ENCODE measurements at regions not wholly inside any gene's neighbourhood (a gene's known extent, or its start where the extent isn't known, plus 50 kb on each side); places are given as distances from the start of the nearest gene placed in this dataset.

GRCh38 chr20:52321396-52321795 lies 129.8 kb upstream of the ZFP64 start:
- no peak for DNase-seq
- TF ChIP-seq, protein P1, sequence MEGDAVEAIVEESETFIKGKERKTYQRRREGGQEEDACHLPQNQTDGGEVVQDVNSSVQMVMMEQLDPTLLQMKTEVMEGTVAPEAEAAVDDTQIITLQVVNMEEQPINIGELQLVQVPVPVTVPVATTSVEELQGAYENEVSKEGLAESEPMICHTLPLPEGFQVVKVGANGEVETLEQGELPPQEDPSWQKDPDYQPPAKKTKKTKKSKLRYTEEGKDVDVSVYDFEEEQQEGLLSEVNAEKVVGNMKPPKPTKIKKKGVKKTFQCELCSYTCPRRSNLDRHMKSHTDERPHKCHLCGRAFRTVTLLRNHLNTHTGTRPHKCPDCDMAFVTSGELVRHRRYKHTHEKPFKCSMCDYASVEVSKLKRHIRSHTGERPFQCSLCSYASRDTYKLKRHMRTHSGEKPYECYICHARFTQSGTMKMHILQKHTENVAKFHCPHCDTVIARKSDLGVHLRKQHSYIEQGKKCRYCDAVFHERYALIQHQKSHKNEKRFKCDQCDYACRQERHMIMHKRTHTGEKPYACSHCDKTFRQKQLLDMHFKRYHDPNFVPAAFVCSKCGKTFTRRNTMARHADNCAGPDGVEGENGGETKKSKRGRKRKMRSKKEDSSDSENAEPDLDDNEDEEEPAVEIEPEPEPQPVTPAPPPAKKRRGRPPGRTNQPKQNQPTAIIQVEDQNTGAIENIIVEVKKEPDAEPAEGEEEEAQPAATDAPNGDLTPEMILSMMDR (IDR thresholded peaks at IDR 0.05): no peak
- no peak for TF ChIP-seq POLR2A (IDR thresholded peaks at IDR 0.05)
- H3K9me3 ChIP-seq: no peaks in the 10 kb centered on the region
- no peaks in the 10 kb centered on the region for H3K27me3 ChIP-seq
- no peak overlapping the region for H3K4me3 ChIP-seq
- no peaks in the 10 kb centered on the region for H3K4me1 ChIP-seq
- no peak overlapping the region for H3K27ac ChIP-seq
- H3K36me3 ChIP-seq: no peaks in the 10 kb centered on the region

GRCh38 chr20:52318651-52319050 lies 127.1 kb upstream of the ZFP64 start:
- Histone ChIP-seq H3K4me1 (no peaks in the 10 kb centered on the region), H3K27ac (no peak overlapping the region), H3K36me3 (no peaks in the 10 kb centered on the region), H3K4me3 (no peak overlapping the region), H3K27me3 (no peaks in the 10 kb centered on the region), H3K9me3 (no peaks in the 10 kb centered on the region)
- TF ChIP-seq POLR2A (IDR thresholded peaks at IDR 0.05): no peak
- TF ChIP-seq, protein P1 (IDR thresholded peaks at IDR 0.05): no peak
- DNase-seq: no peak

- H3K4me3 ChIP-seq: no peak overlapping the region
- no peaks in the 10 kb centered on the region for H3K9me3 ChIP-seq
- H3K36me3 ChIP-seq: no peaks in the 10 kb centered on the region
- DNase-seq: no peak
- H3K27me3 ChIP-seq: no peaks in the 10 kb centered on the region
- no peak for TF ChIP-seq POLR2A (IDR thresholded peaks at IDR 0.05)
- TF ChIP-seq, protein P1 (IDR thresholded peaks at IDR 0.05): peak in 2 of 6 experiments; percentile 11 to 22
- no peaks in the 10 kb centered on the region for H3K4me1 ChIP-seq
- no peak overlapping the region for H3K27ac ChIP-seq
Measured at GRCh38 chr20:52313341-52313963, 121.9 kb upstream of the ZFP64 start.

GRCh38 chr20:52312132-52312729 lies 120.7 kb upstream of the ZFP64 start:
- DNase-seq: peak in 2 of 3 donors; percentile 18 to 68
- Histone ChIP-seq H3K27me3 (no peaks in the 10 kb centered on the region), H3K9me3 (no peaks in the 10 kb centered on the region), H3K4me1 (no peaks in the 10 kb centered on the region), H3K27ac (no peak overlapping the region), H3K4me3 (no peak overlapping the region), H3K36me3 (no peaks in the 10 kb centered on the region)
- TF ChIP-seq POLR2A (IDR thresholded peaks at IDR 0.05): no peak
- TF ChIP-seq, protein P1 (IDR thresholded peaks at IDR 0.05): peak; percentile 26 to 68 (median 60)

- Histone ChIP-seq H3K27ac (no peak overlapping the region), H3K36me3 (no peaks in the 10 kb centered on the region), H3K4me1 (no peaks in the 10 kb centered on the region), H3K9me3 (no peaks in the 10 kb centered on the region), H3K27me3 (no peaks in the 10 kb centered on the region), H3K4me3 (no peak overlapping the region)
- TF ChIP-seq, protein P1 (IDR thresholded peaks at IDR 0.05): no peak
- no peak for TF ChIP-seq POLR2A (IDR thresholded peaks at IDR 0.05)
- no peak for DNase-seq
Measured at GRCh38 chr20:52311209-52311794, 119.7 kb upstream of the ZFP64 start.

All from Peyer's patch (tissue), 4 donors.